C4-2B (cell line): ENCODE measurements at regions not wholly inside any gene's neighbourhood (a gene's known extent, or its start where the extent isn't known, plus 50 kb on each side); places are given as distances from the start of the nearest gene placed in this dataset.

Source experiments
- CTCF ChIP-seq: fragments of 450-650 bp; conservative IDR thresholded peaks from 2 replicates; pipeline ENCODE4 v1.5.1; 2017; ENCODE audit warnings: mild to moderate bottlenecking
- ZFX ChIP-seq: fragments of 450-650 bp; IDR thresholded peaks from 2 replicates; pipeline ENCODE4 v1.6.1; 2017

GRCh38 chr5:74064911-74065310, 438.9 kb downstream of the ARHGEF28 start:
- TF ChIP-seq CTCF (no peak), ZFX (no peak)
